ENCODE measurements at regions not wholly inside any gene's neighbourhood (a gene's known extent, or its start where the extent isn't known, plus 50 kb on each side); places are given as distances from the start of the nearest gene placed in this dataset.

GRCh38 chr7:94324380-94325121, 70.1 kb upstream of the COL1A2 start:
- no peak for DNase-seq (ENCODE audit: low read depth)
- Histone ChIP-seq H3K4me3 (ENCODE audit: low read depth, low read length) (no peak overlapping the region), H3K27me3 (ENCODE audit: control insufficient read depth, insufficient read depth, low read length) (no peaks in the 10 kb centered on the region), H3K36me3 (ENCODE audit: control insufficient read depth, insufficient read depth, low read length) (no peaks in the 10 kb centered on the region)
- TF ChIP-seq CTCF (IDR thresholded peaks at IDR 0.05; ENCODE audit: insufficient read depth, low read length, poor library complexity, severe bottlenecking): no peak

GRCh38 chr7:94325122-94325475, 69.6 kb upstream of the COL1A2 start:
- no peaks in the 10 kb centered on the region for H3K27me3 ChIP-seq (ENCODE audit: control insufficient read depth, insufficient read depth, low read length)
- no peaks in the 10 kb centered on the region for H3K36me3 ChIP-seq (ENCODE audit: control insufficient read depth, insufficient read depth, low read length)
- no peak overlapping the region for H3K4me3 ChIP-seq (ENCODE audit: low read depth, low read length)
- TF ChIP-seq CTCF (IDR thresholded peaks at IDR 0.05; ENCODE audit: insufficient read depth, low read length, poor library complexity, severe bottlenecking): no peak
- no peak for DNase-seq (ENCODE audit: low read depth)

- Histone ChIP-seq H3K36me3 (ENCODE audit: control insufficient read depth, insufficient read depth, low read length) (no peaks in the 10 kb centered on the region), H3K27me3 (ENCODE audit: control insufficient read depth, insufficient read depth, low read length) (no peaks in the 10 kb centered on the region), H3K4me3 (ENCODE audit: low read depth, low read length) (no peak overlapping the region)
- no peak for TF ChIP-seq CTCF (IDR thresholded peaks at IDR 0.05; ENCODE audit: insufficient read depth, low read length, poor library complexity, severe bottlenecking)
- no peak for DNase-seq (ENCODE audit: low read depth)
Observed at GRCh38 chr7:94330269-94331020, 64.2 kb upstream of the COL1A2 start.

- Histone ChIP-seq H3K36me3 (ENCODE audit: control insufficient read depth, insufficient read depth, low read length) (no peaks in the 10 kb centered on the region), H3K4me3 (ENCODE audit: low read depth, low read length) (no peak overlapping the region), H3K27me3 (ENCODE audit: control insufficient read depth, insufficient read depth, low read length) (no peaks in the 10 kb centered on the region)
- DNase-seq (ENCODE audit: low read depth): no peak
- TF ChIP-seq CTCF (IDR thresholded peaks at IDR 0.05; ENCODE audit: insufficient read depth, low read length, poor library complexity, severe bottlenecking): no peak
Observed at GRCh38 chr7:94332571-94332970, 62.1 kb upstream of the COL1A2 start.

- no peak for DNase-seq (ENCODE audit: low read depth)
- no peaks in the 10 kb centered on the region for H3K27me3 ChIP-seq (ENCODE audit: control insufficient read depth, insufficient read depth, low read length)
- TF ChIP-seq CTCF (IDR thresholded peaks at IDR 0.05; ENCODE audit: insufficient read depth, low read length, poor library complexity, severe bottlenecking): no peak
- H3K4me3 ChIP-seq (ENCODE audit: low read depth, low read length): no peak overlapping the region
- H3K36me3 ChIP-seq (ENCODE audit: control insufficient read depth, insufficient read depth, low read length): no peaks in the 10 kb centered on the region
Observed at GRCh38 chr7:94333810-94334209, 60.9 kb upstream of the COL1A2 start.
